Mesenchymal stem cell (in vitro differentiated cells and primary cell): ENCODE measurements at regions not wholly inside any gene's neighbourhood (a gene's known extent, or its start where the extent isn't known, plus 50 kb on each side); places are given as distances from the start of the nearest gene placed in this dataset.
"Not testable (repeated sequence)": the region's sequence is repeated elsewhere in the genome, so short reads cannot be mapped to it uniquely, and the experiment has no call there.

ENCODE experiments used
- DNase-seq: peaks from one replicate; pipeline ENCODE4 v3.0.0-alpha.2; 2013
- H2AFZ ChIP-seq: one replicate; pipeline ENCODE4 v1.6.1; 2013; ENCODE audit warnings: low read depth, mild to moderate bottlenecking, control low read depth, inconsistent platforms, low read length, moderate library complexity
- H2AK5ac ChIP-seq: 2 replicates; pipeline ENCODE4 v1.6.1; 2013; ENCODE audit warnings: low read length, moderate library complexity, mild to moderate bottlenecking, inconsistent platforms; ENCODE audit not compliant: severe bottlenecking
- H2BK120ac ChIP-seq: one replicate; pipeline ENCODE4 v1.6.1; 2013; ENCODE audit warnings: low read depth, mild to moderate bottlenecking, inconsistent platforms, low read length, moderate library complexity
- H2BK12ac ChIP-seq, 2 experiments: one replicate each; pipeline ENCODE4 v1.6.1; 2013; ENCODE audit warnings: inconsistent platforms in 2 of 2, low read length in 2 of 2, mild to moderate bottlenecking in 2 of 2, moderate library complexity in 2 of 2, control low read depth in 1 of 2
- H2BK15ac ChIP-seq: one replicate; pipeline ENCODE4 v1.6.1; 2013; ENCODE audit warnings: mild to moderate bottlenecking, low read depth, inconsistent platforms; ENCODE audit not compliant: poor library complexity, severe bottlenecking
- H2BK5ac ChIP-seq: 2 replicates; pipeline ENCODE4 v1.6.1; 2013; ENCODE audit warnings: low read depth, mild to moderate bottlenecking, low read length, control low read depth, inconsistent platforms; ENCODE audit not compliant: poor library complexity, severe bottlenecking
- H3K14ac ChIP-seq, 2 experiments: one replicate each; pipeline ENCODE4 v1.6.1; 2013; ENCODE audit warnings: inconsistent platforms in 2 of 2, low read length in 2 of 2, control low read depth in 1 of 2, mild to moderate bottlenecking in 1 of 2, moderate library complexity in 1 of 2
- H3K18ac ChIP-seq, 2 experiments: one replicate each; pipeline ENCODE4 v1.6.1; 2013; ENCODE audit warnings: inconsistent platforms in 2 of 2, low read length in 2 of 2, control low read depth in 1 of 2, low read depth in 1 of 2, mild to moderate bottlenecking in 1 of 2
- H3K23ac ChIP-seq, 2 experiments: one replicate each; pipeline ENCODE4 v1.6.1; 2013; ENCODE audit warnings: inconsistent platforms in 2 of 2, low read length in 2 of 2, mild to moderate bottlenecking in 2 of 2, moderate library complexity in 2 of 2, control low read depth in 1 of 2
- H3K27ac ChIP-seq: 2 replicates; pipeline ENCODE4 v1.5.1; 2013; ENCODE audit warnings: mild to moderate bottlenecking, moderate library complexity, low read length, control low read depth, inconsistent platforms; ENCODE audit not compliant: poor library complexity, severe bottlenecking
- H3K27me3 ChIP-seq, 2 experiments: 2 replicates each; pipeline versions ENCODE4 v1.6.1 to v1.7.0; 2013; ENCODE audit warnings: low read length in 2 of 2, mild to moderate bottlenecking in 2 of 2, moderate library complexity in 2 of 2, control low read depth in 1 of 2, inconsistent platforms in 1 of 2; ENCODE audit not compliant: control insufficient read depth in 1 of 2, insufficient read depth in 1 of 2
- H3K36me3 ChIP-seq, 2 experiments: 2 replicates each; pipeline versions ENCODE4 v1.6.1 to v1.7.0; 2013; ENCODE audit warnings: low read length in 2 of 2, control low read depth in 1 of 2, inconsistent platforms in 1 of 2, low read depth in 1 of 2, mild to moderate bottlenecking in 1 of 2; ENCODE audit not compliant: insufficient read depth in 2 of 2, control insufficient read depth in 1 of 2
- H3K4ac ChIP-seq, 2 experiments: one replicate each; pipeline ENCODE4 v1.6.1; 2013; ENCODE audit warnings: inconsistent platforms in 2 of 2, low read length in 2 of 2, mild to moderate bottlenecking in 2 of 2, moderate library complexity in 2 of 2, control low read depth in 1 of 2, low read depth in 1 of 2
- H3K4me1 ChIP-seq: 2 replicates; pipeline ENCODE4 v1.6.1; 2013; ENCODE audit warnings: low read depth, low read length, control low read depth; ENCODE audit not compliant: control insufficient read depth, insufficient read depth
- H3K4me2 ChIP-seq: 2 replicates; pipeline ENCODE4 v1.6.1; 2013; ENCODE audit warnings: low read length, mild to moderate bottlenecking, inconsistent platforms; ENCODE audit not compliant: poor library complexity, severe bottlenecking
- H3K4me3 ChIP-seq, 2 experiments: 2 replicates each; pipeline versions ENCODE4 v1.5.1 to v1.7.0; 2013; ENCODE audit warnings: low read length in 2 of 2, mild to moderate bottlenecking in 2 of 2, control low read depth in 1 of 2, low read depth in 1 of 2; ENCODE audit not compliant: insufficient read depth in 1 of 2
- H3K79me1 ChIP-seq: replicated peaks from 2 replicates; pipeline ENCODE4 v1.6.1; 2013; ENCODE audit warnings: mild to moderate bottlenecking, control low read depth, low read length, inconsistent platforms; ENCODE audit not compliant: poor library complexity, severe bottlenecking
- H3K9ac ChIP-seq: 2 replicates; pipeline ENCODE4 v1.7.0; 2013; ENCODE audit warnings: mild to moderate bottlenecking, low read length, moderate library complexity
- H3K9me3 ChIP-seq: 2 replicates; pipeline ENCODE4 v1.7.0; 2013; ENCODE audit warnings: mild to moderate bottlenecking, low read length; ENCODE audit not compliant: control insufficient read depth
- H4K8ac ChIP-seq: one replicate; pipeline ENCODE4 v1.6.1; 2013; ENCODE audit warnings: inconsistent platforms, mild to moderate bottlenecking, low read length, moderate library complexity
- H4K91ac ChIP-seq: one replicate; pipeline ENCODE4 v1.6.1; 2013; ENCODE audit warnings: mild to moderate bottlenecking, low read length, inconsistent platforms
- WGBS: methylation state at CpG from one replicate; pipeline ENCODE4 v1.1.7; 2013; ENCODE audit warnings: mixed read lengths; 5-methylcytosine and 5-hydroxymethylcytosine counted together

GRCh38 chr15:70375586-70375985 lies 277.9 kb upstream of the TLE3 start:
- H3K23ac ChIP-seq, result no peak overlapping the region
- H3K79me1 ChIP-seq, result no peaks in the 10 kb centered on the region
- H3K9me3 ChIP-seq, result no peaks in the 10 kb centered on the region
- H3K4me2 ChIP-seq, result no peak overlapping the region
- no peak overlapping the region for H2AK5ac ChIP-seq
- no peak overlapping the region for H3K14ac ChIP-seq
- H3K4me3 ChIP-seq, result peak overlapping the region in 1 of 2 experiments; percentile 7
- H2BK5ac ChIP-seq, result no peak overlapping the region
- H2BK12ac ChIP-seq, result no peak overlapping the region
- no peak overlapping the region for H3K27ac ChIP-seq
- H3K18ac ChIP-seq, result no peak overlapping the region
- H4K8ac ChIP-seq, result no peak overlapping the region
- no peak overlapping the region for H2BK120ac ChIP-seq
- peaks cover 60 to 68% of the 10 kb centered on the region in 2 experiments for H3K27me3 ChIP-seq
- H2BK15ac ChIP-seq, result no peak overlapping the region
- no peak for DNase-seq
- no peak overlapping the region for H2AFZ ChIP-seq
- H3K36me3 ChIP-seq, result no peaks in the 10 kb centered on the region
- H3K4ac ChIP-seq, result no peak overlapping the region
- H4K91ac ChIP-seq, result no peak overlapping the region
- peaks cover 12% of the 10 kb centered on the region for H3K4me1 ChIP-seq
- no peak overlapping the region for H3K9ac ChIP-seq
- WGBS, result 71% methylated on average over 3 of the region's 3 CpGs

GRCh38 chr15:70375006-70375431 lies 277.3 kb upstream of the TLE3 start:
- H2BK120ac ChIP-seq, result no peak overlapping the region
- no peak overlapping the region for H4K91ac ChIP-seq
- no peak overlapping the region for H2AK5ac ChIP-seq
- H3K36me3 ChIP-seq, result no peaks in the 10 kb centered on the region
- no peak overlapping the region for H2BK12ac ChIP-seq
- H3K4ac ChIP-seq, result no peak overlapping the region
- no peak overlapping the region for H3K14ac ChIP-seq
- H3K27me3 ChIP-seq, result peaks cover 55 to 63% of the 10 kb centered on the region in 2 experiments
- H2AFZ ChIP-seq, result no peak overlapping the region
- WGBS, result 82% methylated on average over 13 of the region's 13 CpGs
- no peaks in the 10 kb centered on the region for H3K9me3 ChIP-seq
- no peak overlapping the region for H3K23ac ChIP-seq
- peaks cover 12% of the 10 kb centered on the region for H3K4me1 ChIP-seq
- H3K4me2 ChIP-seq, result no peak overlapping the region
- DNase-seq, result no peak
- no peak overlapping the region for H2BK5ac ChIP-seq
- no peak overlapping the region for H3K4me3 ChIP-seq
- no peaks in the 10 kb centered on the region for H3K79me1 ChIP-seq
- H3K18ac ChIP-seq, result no peak overlapping the region
- no peak overlapping the region for H4K8ac ChIP-seq
- H2BK15ac ChIP-seq, result no peak overlapping the region
- no peak overlapping the region for H3K27ac ChIP-seq
- no peak overlapping the region for H3K9ac ChIP-seq

GRCh38 chr15:70374096-70374495 lies 276.4 kb upstream of the TLE3 start:
- no peaks in the 10 kb centered on the region for H3K9me3 ChIP-seq
- DNase-seq, result no peak
- no peak overlapping the region for H2AK5ac ChIP-seq
- H3K4ac ChIP-seq, result no peak overlapping the region
- no peak overlapping the region for H2AFZ ChIP-seq
- H3K27ac ChIP-seq, result no peak overlapping the region
- H3K4me2 ChIP-seq, result no peak overlapping the region
- no peak overlapping the region for H2BK120ac ChIP-seq
- H3K4me1 ChIP-seq, result peaks cover 12% of the 10 kb centered on the region
- H3K4me3 ChIP-seq, result no peak overlapping the region
- H4K8ac ChIP-seq, result peak overlapping the region; percentile 37
- H2BK15ac ChIP-seq, result no peak overlapping the region
- no peak overlapping the region for H3K9ac ChIP-seq
- H3K27me3 ChIP-seq, result peaks cover 48 to 54% of the 10 kb centered on the region in 2 experiments
- no peaks in the 10 kb centered on the region for H3K36me3 ChIP-seq
- no peak overlapping the region for H3K14ac ChIP-seq
- no peaks in the 10 kb centered on the region for H3K79me1 ChIP-seq
- no peak overlapping the region for H3K18ac ChIP-seq
- H4K91ac ChIP-seq, result no peak overlapping the region
- no peak overlapping the region for H2BK5ac ChIP-seq
- H2BK12ac ChIP-seq, result peak overlapping the region in 1 of 2 experiments; percentile 31
- WGBS, result 83% methylated on average over 2 of the region's 2 CpGs
- H3K23ac ChIP-seq, result no peak overlapping the region

GRCh38 chr15:70373439-70373838 lies 275.7 kb upstream of the TLE3 start:
- not testable (repeated sequence) for H3K4me2 ChIP-seq, H3K4ac ChIP-seq, H2BK120ac ChIP-seq, H3K23ac ChIP-seq, H3K79me1 ChIP-seq, H2BK15ac ChIP-seq, H3K14ac ChIP-seq, H2BK5ac ChIP-seq, H3K36me3 ChIP-seq, H3K18ac ChIP-seq, H2AFZ ChIP-seq, H3K9me3 ChIP-seq, H3K9ac ChIP-seq, H2BK12ac ChIP-seq, DNase-seq, H3K4me3 ChIP-seq, H4K91ac ChIP-seq, H4K8ac ChIP-seq, H3K27ac ChIP-seq, H2AK5ac ChIP-seq
- Histone ChIP-seq H3K27me3 (peaks cover 48 to 52% of the 10 kb centered on the region in 2 experiments), H3K4me1 (peaks cover 12% of the 10 kb centered on the region)
- 84% methylated on average over 4 of the region's 4 CpGs for WGBS
